ENCODE measurements at regions not wholly inside any gene's neighbourhood (a gene's known extent, or its start where the extent isn't known, plus 50 kb on each side); places are given as distances from the start of the nearest gene placed in this dataset.
"Not testable (repeated sequence)": the region's sequence is repeated elsewhere in the genome, so short reads cannot be mapped to it uniquely, and the experiment has no call there.

DNA sequence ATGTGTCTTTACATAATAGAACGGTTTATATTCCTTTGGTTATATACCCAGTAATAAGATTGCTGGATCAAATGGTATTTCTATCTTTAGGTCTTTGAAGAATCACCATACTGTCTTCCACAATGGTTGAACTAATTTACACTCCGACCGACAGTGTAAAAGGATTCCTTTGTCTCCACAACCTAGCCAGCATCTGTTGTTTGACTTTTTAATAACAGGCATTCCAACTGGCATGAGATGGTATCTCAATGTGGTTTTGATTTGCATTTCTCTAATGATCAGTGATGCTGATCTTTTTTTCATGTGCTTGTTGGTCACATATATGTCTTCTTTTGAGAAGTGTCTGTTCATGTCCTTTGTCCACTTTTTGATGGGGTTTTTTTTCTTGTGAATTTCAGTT lies 319.7 kb upstream of the IRAK1BP1 start:
- H3K4me1 Mint-ChIP-seq (ENCODE audit: low read depth); H3K27ac Mint-ChIP-seq; DNase-seq (ENCODE audit: low spot score); H3K9me3 Mint-ChIP-seq; H3K36me3 Mint-ChIP-seq (ENCODE audit: low read depth); H3K4me3 Mint-ChIP-seq; intact Hi-C loops (cut with micrococcal nuclease); H3K27me3 Mint-ChIP-seq (ENCODE audit: insufficient read depth): not testable (repeated sequence)

DNA sequence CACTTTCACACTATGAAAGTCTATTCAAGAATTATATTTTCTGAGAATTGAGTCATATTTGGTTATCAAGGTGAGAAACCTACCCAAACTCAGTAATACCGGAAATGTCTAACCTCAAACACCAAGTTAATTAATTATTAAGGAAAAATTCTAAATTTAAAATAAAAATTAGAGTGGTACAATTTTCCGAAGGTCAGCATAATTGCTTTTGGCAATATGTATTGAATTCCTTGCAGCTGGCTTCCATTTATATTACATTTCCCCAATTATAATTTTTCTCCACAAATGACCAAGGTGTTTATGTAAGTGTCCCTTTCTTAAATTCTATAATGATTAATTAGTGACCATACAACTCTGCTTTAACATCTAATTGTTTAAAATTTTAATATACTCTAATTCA lies 316.0 kb upstream of the IRAK1BP1 start:
- no peaks in the 10 kb centered on the region for H3K27me3 Mint-ChIP-seq (ENCODE audit: insufficient read depth)
- no peak overlapping the region for H3K4me3 Mint-ChIP-seq
- no peaks in the 10 kb centered on the region for H3K4me1 Mint-ChIP-seq (ENCODE audit: low read depth)
- peaks cover 19% of the 10 kb centered on the region for H3K9me3 Mint-ChIP-seq
- H3K36me3 Mint-ChIP-seq (ENCODE audit: low read depth) = no peaks in the 10 kb centered on the region
- intact Hi-C loops (cut with micrococcal nuclease) = no loop called here
- DNase-seq (ENCODE audit: low spot score) = no peak
- no peak overlapping the region for H3K27ac Mint-ChIP-seq

DNA sequence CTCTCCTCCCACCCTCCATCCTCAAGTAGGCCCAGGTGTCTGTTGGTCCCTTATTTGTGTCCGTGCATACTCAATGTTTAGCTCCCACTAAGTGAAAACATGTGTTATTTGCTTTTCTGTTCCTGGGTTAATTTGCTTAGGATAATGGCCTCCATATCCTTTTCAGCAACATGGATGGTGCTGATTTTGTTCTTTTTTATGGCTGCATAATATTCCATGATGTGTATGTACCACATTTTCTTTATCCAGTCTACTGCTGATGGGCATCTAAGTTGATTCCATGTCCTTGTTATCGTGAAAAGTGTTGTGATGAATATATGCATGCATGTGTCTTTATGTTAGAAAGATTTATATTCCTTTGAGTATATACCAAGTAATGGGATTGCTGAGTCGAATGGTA lies 314.9 kb upstream of the IRAK1BP1 start:
- Mint-ChIP-seq H3K4me3 (no peak overlapping the region), H3K4me1 (ENCODE audit: low read depth) (no peaks in the 10 kb centered on the region), H3K27me3 (ENCODE audit: insufficient read depth) (no peaks in the 10 kb centered on the region), H3K9me3 (peaks cover 29% of the 10 kb centered on the region), H3K36me3 (ENCODE audit: low read depth) (no peaks in the 10 kb centered on the region), H3K27ac (no peak overlapping the region)
- intact Hi-C loops (cut with micrococcal nuclease) = no loop called here
- no peak for DNase-seq (ENCODE audit: low spot score)

DNA sequence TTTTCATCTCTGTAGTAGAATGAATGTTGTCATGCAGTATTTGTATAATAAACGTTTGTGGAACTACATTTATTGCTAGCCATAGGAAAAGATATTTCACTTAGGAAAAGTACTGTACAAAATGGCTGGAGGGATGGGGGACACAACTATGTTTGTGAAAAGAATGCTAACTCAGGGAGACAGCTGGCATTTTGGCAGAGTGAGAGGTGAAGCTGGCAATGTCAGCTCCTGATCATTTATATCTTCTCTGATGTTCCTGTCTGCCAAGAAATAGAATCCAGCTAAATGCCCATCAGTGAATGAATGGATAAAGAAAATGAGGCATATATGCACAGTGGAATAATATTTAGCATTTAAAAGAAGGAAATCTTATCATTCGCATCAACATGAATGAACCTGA lies 313.0 kb upstream of the IRAK1BP1 start:
- H3K9me3 Mint-ChIP-seq = peaks cover 36% of the 10 kb centered on the region
- no peaks in the 10 kb centered on the region for H3K27me3 Mint-ChIP-seq (ENCODE audit: insufficient read depth)
- no peak overlapping the region for H3K27ac Mint-ChIP-seq
- intact Hi-C loops (cut with micrococcal nuclease) = no loop called here
- H3K4me3 Mint-ChIP-seq = no peak overlapping the region
- H3K4me1 Mint-ChIP-seq (ENCODE audit: low read depth) = no peaks in the 10 kb centered on the region
- no peaks in the 10 kb centered on the region for H3K36me3 Mint-ChIP-seq (ENCODE audit: low read depth)
- DNase-seq (ENCODE audit: low spot score) = no peak

DNA sequence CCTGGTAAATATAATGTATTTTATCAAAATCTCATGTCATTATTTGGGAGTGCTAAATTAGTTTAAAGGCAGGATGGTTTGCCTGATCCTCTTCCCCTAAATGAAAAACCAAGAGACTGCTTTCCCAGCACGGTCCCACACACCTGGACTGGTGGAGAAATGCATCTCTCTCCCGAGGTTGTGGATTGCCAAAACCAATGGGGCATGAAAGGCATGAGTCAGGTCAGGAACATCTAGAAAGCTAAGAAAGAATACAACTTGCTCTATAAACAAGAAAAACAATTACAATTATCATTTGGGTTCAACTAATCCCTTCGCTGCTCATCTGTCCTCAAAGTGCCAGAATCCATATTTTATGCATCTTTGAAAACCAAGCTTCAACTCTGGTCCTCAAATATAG lies 308.3 kb upstream of the IRAK1BP1 start:
- Mint-ChIP-seq H3K36me3 (ENCODE audit: low read depth) (no peaks in the 10 kb centered on the region), H3K4me1 (ENCODE audit: low read depth) (no peaks in the 10 kb centered on the region), H3K4me3 (no peak overlapping the region), H3K27ac (no peak overlapping the region), H3K27me3 (ENCODE audit: insufficient read depth) (peaks cover 3% of the 10 kb centered on the region), H3K9me3 (peaks cover 27% of the 10 kb centered on the region)
- intact Hi-C loops (cut with micrococcal nuclease) = no loop called here
- DNase-seq (ENCODE audit: low spot score) = no peak

DNA sequence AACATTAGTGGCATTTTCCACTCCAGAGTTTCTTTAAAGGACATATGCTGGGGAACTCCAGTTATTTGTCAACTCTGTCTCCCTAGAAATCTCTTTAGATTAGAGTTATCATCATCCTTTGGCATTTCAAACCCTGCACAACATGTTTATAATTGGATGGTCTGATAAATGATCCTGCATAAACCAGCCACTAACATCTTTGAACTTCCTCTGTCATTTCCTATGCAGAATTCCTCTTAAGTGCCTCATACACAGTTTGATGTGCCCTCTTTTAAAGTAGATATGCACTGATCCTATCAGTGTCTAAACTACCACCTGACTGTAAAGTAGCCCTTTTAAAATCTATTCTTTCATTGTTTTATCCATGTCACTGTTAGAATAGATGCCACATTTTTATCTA lies 306.3 kb upstream of the IRAK1BP1 start:
- Mint-ChIP-seq H3K9me3 (peaks cover 17% of the 10 kb centered on the region), H3K4me1 (ENCODE audit: low read depth) (no peaks in the 10 kb centered on the region), H3K27ac (no peak overlapping the region), H3K36me3 (ENCODE audit: low read depth) (no peaks in the 10 kb centered on the region), H3K4me3 (no peak overlapping the region), H3K27me3 (ENCODE audit: insufficient read depth) (peaks cover 3% of the 10 kb centered on the region)
- DNase-seq (ENCODE audit: low spot score) = no peak
- intact Hi-C loops (cut with micrococcal nuclease) = no loop called here

DNA sequence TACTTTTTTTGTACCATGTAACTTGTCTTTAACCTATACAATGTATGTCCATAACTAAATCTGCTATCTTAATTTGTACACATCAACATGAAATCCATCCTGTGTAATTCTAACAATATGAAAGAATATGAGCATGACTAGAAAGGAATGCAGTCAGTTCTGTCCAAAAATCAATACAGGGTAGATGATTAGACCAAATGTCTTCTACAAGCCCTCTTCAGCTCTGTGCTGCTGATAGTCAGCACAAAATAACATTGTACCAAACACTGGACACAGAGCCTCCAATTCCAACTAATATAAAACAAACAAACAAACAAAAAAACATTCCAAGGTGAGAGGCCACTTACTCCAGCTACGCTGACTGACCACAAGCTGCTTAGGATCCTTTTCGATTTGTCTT lies 301.4 kb upstream of the IRAK1BP1 start:
- intact Hi-C loops (cut with micrococcal nuclease) = no loop called here
- no peak for DNase-seq (ENCODE audit: low spot score)
- Mint-ChIP-seq H3K4me1 (ENCODE audit: low read depth) (no peaks in the 10 kb centered on the region), H3K27ac (no peak overlapping the region), H3K4me3 (no peak overlapping the region), H3K36me3 (ENCODE audit: low read depth) (no peaks in the 10 kb centered on the region), H3K9me3 (peaks cover 10% of the 10 kb centered on the region), H3K27me3 (ENCODE audit: insufficient read depth) (peaks cover 3% of the 10 kb centered on the region)

DNA sequence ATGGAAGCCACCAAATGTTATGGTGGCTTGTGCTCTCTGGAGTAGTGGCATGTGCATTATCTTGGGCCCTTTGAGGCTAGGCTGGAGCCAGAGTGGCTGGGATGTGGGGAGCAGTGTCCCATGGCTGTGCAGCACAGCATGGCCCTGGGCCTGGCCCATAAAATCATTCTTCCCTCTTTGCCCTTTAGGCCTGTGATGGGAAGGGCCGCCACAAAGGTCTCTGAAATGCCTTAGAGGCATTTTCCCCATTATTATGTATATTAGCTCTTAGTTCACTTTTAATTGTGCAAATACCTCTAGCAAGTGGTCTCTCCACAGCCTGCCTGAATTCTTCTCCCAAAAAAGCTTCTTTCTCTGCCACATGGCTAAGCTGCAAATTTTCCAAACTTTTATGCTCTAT lies 297.3 kb upstream of the IRAK1BP1 start:
- no peaks in the 10 kb centered on the region for H3K4me1 Mint-ChIP-seq (ENCODE audit: low read depth)
- no peak overlapping the region for H3K4me3 Mint-ChIP-seq
- no peak overlapping the region for H3K27ac Mint-ChIP-seq
- peaks cover 15% of the 10 kb centered on the region for H3K9me3 Mint-ChIP-seq
- H3K27me3 Mint-ChIP-seq (ENCODE audit: insufficient read depth) = no peaks in the 10 kb centered on the region
- no peak for DNase-seq (ENCODE audit: low spot score)
- intact Hi-C loops (cut with micrococcal nuclease) = no loop called here
- H3K36me3 Mint-ChIP-seq (ENCODE audit: low read depth) = no peaks in the 10 kb centered on the region

DNA sequence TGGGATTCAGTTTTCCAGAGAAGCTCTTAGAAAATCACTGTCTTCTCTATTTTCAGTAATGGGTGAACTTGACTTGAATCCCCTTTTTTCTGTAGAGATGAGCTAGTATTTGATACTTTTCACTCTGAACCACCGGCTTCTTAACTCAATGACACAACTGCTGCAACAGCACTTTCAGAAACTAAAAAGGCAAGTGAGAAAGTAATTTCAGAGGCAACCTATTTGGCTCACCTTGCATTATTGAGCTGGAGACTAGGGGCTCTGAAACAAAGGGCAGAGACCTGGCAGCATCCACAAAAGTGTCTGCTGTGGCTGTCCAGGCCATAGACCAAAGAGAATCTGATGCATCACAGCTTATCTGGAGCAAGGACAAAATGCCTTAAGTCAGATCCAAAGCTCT lies 289.8 kb upstream of the IRAK1BP1 start:
- no peaks in the 10 kb centered on the region for H3K4me1 Mint-ChIP-seq (ENCODE audit: low read depth)
- H3K9me3 Mint-ChIP-seq = peaks cover 5% of the 10 kb centered on the region
- H3K27me3 Mint-ChIP-seq (ENCODE audit: insufficient read depth) = no peaks in the 10 kb centered on the region
- no peak for DNase-seq (ENCODE audit: low spot score)
- no peaks in the 10 kb centered on the region for H3K36me3 Mint-ChIP-seq (ENCODE audit: low read depth)
- H3K27ac Mint-ChIP-seq = no peak overlapping the region
- intact Hi-C loops (cut with micrococcal nuclease) = no loop called here
- no peak overlapping the region for H3K4me3 Mint-ChIP-seq

DNA sequence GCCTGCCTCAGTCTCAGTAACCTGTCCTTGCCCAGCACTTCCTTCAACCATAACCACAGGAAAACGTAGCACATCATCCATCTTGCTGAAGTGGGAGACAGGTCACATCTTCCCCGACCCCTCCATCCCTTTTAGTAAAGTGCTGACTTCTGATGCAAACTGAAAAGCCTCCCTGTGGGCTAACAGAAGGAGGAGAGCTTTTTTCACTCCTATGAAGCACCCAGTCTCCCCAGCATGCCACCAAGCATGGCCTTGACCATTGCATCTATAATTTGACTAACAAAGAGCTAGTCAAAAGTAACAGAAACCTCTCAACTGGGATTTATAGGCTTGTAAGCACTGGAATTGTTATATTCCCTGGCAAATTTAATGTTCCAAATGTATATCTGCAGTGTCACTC lies 288.9 kb upstream of the IRAK1BP1 start:
- Mint-ChIP-seq H3K27ac (no peak overlapping the region), H3K9me3 (no peaks in the 10 kb centered on the region), H3K27me3 (ENCODE audit: insufficient read depth) (no peaks in the 10 kb centered on the region), H3K4me1 (ENCODE audit: low read depth) (no peaks in the 10 kb centered on the region), H3K4me3 (no peak overlapping the region), H3K36me3 (ENCODE audit: low read depth) (no peaks in the 10 kb centered on the region)
- intact Hi-C loops (cut with micrococcal nuclease) = no loop called here
- DNase-seq (ENCODE audit: low spot score) = no peak

DNA sequence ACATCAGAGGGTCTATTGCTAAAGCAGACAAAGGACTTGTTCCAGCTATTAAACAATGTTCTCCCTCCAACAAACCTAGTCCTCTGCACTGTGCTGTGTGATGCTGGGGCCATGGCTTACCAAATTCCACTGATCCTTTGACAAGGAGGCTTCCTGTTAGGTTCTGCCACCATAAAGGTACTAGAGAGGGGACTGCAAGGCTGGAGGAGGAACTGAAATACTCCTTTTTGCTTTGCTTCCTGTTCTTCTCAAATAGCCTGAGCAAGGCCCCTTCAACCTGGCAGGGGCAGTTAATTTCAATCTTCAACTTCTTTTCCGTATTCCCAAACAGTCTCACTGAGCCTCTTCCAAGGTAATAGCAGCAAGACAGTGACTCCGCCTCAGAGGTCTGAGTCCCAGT lies 286.4 kb upstream of the IRAK1BP1 start:
- H3K27me3 Mint-ChIP-seq (ENCODE audit: insufficient read depth) = no peaks in the 10 kb centered on the region
- no peak for DNase-seq (ENCODE audit: low spot score)
- no peak overlapping the region for H3K4me3 Mint-ChIP-seq
- H3K36me3 Mint-ChIP-seq (ENCODE audit: low read depth) = no peaks in the 10 kb centered on the region
- intact Hi-C loops (cut with micrococcal nuclease) = no loop called here
- H3K4me1 Mint-ChIP-seq (ENCODE audit: low read depth) = no peaks in the 10 kb centered on the region
- no peak overlapping the region for H3K27ac Mint-ChIP-seq
- H3K9me3 Mint-ChIP-seq = no peaks in the 10 kb centered on the region

DNA sequence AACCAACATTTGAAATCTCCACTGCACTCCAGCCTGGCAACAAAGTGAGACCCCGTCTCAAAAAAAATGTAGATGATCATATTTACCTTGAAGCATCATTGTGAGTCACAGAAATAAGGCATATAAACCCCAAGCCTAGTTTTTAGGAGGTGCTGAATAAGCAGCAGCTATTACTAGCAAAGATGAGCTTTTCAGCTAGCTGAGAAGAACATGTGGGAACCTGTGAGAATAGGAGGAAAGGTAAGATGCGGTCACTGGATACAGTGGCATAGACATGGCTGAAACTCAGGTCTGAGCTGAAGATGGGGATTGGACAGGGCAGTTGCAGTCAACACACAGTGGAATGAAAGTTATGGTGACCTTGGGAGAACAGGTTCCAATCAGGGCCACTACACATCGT lies 284.3 kb upstream of the IRAK1BP1 start:
- Mint-ChIP-seq H3K27me3 (ENCODE audit: insufficient read depth) (no peaks in the 10 kb centered on the region), H3K9me3 (no peaks in the 10 kb centered on the region), H3K36me3 (ENCODE audit: low read depth) (no peaks in the 10 kb centered on the region), H3K4me3 (no peak overlapping the region), H3K27ac (no peak overlapping the region), H3K4me1 (ENCODE audit: low read depth) (no peaks in the 10 kb centered on the region)
- DNase-seq (ENCODE audit: low spot score) = no peak
- intact Hi-C loops (cut with micrococcal nuclease) = no loop called here

DNA sequence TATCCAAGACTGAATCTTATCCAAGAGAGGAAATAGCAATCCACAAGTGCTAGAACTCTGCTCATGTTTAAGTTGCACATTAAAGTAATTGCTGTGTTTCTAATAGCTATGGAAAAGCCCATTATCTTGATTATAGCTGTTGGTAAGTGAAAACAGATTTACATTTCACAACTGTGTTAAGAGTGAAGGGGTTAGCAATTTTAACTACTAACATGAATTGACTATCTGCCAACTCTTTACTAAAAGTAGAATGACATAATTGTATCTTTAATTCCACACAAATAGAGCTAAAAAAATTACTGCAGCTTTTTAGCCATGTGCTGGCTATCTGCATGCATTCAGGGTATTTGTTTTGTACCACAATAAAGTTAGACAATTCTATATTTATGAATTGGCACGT lies 277.9 kb upstream of the IRAK1BP1 start:
- H3K27me3 Mint-ChIP-seq (ENCODE audit: insufficient read depth) = no peaks in the 10 kb centered on the region
- no peak for DNase-seq (ENCODE audit: low spot score)
- H3K9me3 Mint-ChIP-seq = peaks cover 4% of the 10 kb centered on the region
- no peaks in the 10 kb centered on the region for H3K4me1 Mint-ChIP-seq (ENCODE audit: low read depth)
- H3K36me3 Mint-ChIP-seq (ENCODE audit: low read depth) = no peaks in the 10 kb centered on the region
- H3K4me3 Mint-ChIP-seq = no peak overlapping the region
- intact Hi-C loops (cut with micrococcal nuclease) = no loop called here
- no peak overlapping the region for H3K27ac Mint-ChIP-seq

DNA sequence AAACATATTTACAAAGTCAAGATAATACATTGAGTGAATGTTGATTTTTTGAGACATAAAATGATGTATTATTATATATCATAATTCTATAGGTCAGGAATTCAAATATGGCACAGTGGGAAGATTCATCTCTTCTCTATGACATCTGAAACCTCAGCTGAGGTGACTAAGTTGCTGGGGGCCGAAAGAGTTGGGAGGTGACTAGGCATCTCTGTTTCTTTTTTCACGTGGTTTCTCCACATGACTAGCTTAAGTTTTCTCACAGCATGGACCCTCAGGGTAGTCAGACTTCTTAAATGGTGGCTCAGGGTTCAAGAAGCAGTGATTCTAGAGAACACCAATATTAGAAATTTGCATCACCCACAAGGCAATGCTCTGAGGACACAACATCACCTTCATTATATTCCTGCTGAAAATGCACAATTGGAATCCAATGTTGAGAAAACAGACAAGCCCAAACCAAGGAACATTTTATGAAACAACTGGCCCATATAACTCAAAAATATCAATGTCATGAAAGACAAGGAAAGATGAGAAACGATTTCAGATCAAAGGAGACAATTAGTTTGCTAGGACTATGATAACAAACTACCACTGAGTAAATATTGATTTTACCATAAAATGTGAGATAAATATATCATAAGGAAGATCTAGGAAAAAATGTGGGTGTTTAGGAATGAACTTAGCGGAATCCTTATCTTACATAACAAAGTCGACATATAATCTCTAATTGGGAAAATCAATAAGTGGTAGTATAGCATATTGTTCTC lies 273.3 kb upstream of the IRAK1BP1 start:
- no peak overlapping the region for H3K4me3 Mint-ChIP-seq
- H3K9me3 Mint-ChIP-seq = peaks cover 4% of the 10 kb centered on the region
- intact Hi-C loops (cut with micrococcal nuclease) = no loop called here
- no peak overlapping the region for H3K27ac Mint-ChIP-seq
- H3K27me3 Mint-ChIP-seq (ENCODE audit: insufficient read depth) = no peaks in the 10 kb centered on the region
- H3K36me3 Mint-ChIP-seq (ENCODE audit: low read depth) = no peaks in the 10 kb centered on the region
- no peak for DNase-seq (ENCODE audit: low spot score)
- no peaks in the 10 kb centered on the region for H3K4me1 Mint-ChIP-seq (ENCODE audit: low read depth)
